Mesothelial cell of epicardium (in vitro differentiated cells): ENCODE measurements at regions not wholly inside any gene's neighbourhood (a gene's known extent, or its start where the extent isn't known, plus 50 kb on each side); places are given as distances from the start of the nearest gene placed in this dataset.

Experiments used
- DNase-seq, 2 experiments: peaks; one replicate each; pipeline ENCODE4 v3.0.0; 2021; ENCODE audit warnings: low spot score in 2 of 2; ENCODE audit not compliant: unreplicated experiment in 2 of 2
- H3K27ac Mint-ChIP-seq: 2 replicates; pipeline ENCODE4 v1.8.0; 2021; ENCODE audit warnings: mixed read lengths
- H3K27me3 Mint-ChIP-seq: 2 replicates; pipeline ENCODE4 v1.8.0; 2021; ENCODE audit warnings: low read depth, mixed read lengths
- H3K36me3 Mint-ChIP-seq: 2 replicates; pipeline ENCODE4 v1.8.0; 2021; ENCODE audit warnings: mixed read lengths
- H3K4me1 Mint-ChIP-seq: 2 replicates; pipeline ENCODE4 v1.8.0; 2021; ENCODE audit warnings: mixed read lengths
- H3K4me3 Mint-ChIP-seq: 2 replicates; pipeline ENCODE4 v1.8.0; 2021; ENCODE audit warnings: mild to moderate bottlenecking, moderate library complexity, mixed read lengths
- H3K9me3 Mint-ChIP-seq: 2 replicates; pipeline ENCODE4 v1.8.0; 2021; ENCODE audit warnings: mixed read lengths
- TF ChIP-seq, protein P1 (sequence below): fragments of 200-600 bp; sonication (generic); IDR thresholded peaks from one replicate; pipeline ENCODE4 v1.5.0; 2021; ENCODE audit warnings: antibody characterized with exemption; ENCODE audit not compliant: unreplicated experiment

DNA sequence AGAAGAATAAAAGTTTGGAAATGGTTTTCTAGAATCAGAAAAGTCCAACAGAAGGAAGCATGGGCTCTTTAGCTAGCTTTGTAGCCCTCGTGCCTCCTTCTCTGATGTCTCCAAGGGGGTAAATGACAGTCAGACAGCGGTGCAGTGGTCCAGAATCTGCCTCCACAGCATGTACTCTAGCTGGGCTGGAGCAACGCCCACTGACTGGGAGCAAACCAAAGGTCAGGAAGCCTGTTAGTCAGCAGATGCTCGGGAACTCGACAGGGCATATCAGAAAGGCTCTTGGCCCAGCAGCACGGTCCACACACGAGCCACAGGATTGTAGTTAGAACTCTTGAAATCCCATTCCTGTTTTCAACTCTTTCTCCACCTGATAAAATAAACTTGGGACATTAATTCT lies 164.3 kb downstream of the GRIN2B start:
- TF ChIP-seq, protein P1, sequence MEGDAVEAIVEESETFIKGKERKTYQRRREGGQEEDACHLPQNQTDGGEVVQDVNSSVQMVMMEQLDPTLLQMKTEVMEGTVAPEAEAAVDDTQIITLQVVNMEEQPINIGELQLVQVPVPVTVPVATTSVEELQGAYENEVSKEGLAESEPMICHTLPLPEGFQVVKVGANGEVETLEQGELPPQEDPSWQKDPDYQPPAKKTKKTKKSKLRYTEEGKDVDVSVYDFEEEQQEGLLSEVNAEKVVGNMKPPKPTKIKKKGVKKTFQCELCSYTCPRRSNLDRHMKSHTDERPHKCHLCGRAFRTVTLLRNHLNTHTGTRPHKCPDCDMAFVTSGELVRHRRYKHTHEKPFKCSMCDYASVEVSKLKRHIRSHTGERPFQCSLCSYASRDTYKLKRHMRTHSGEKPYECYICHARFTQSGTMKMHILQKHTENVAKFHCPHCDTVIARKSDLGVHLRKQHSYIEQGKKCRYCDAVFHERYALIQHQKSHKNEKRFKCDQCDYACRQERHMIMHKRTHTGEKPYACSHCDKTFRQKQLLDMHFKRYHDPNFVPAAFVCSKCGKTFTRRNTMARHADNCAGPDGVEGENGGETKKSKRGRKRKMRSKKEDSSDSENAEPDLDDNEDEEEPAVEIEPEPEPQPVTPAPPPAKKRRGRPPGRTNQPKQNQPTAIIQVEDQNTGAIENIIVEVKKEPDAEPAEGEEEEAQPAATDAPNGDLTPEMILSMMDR: no peak
- no peaks in the 10 kb centered on the region for H3K36me3 Mint-ChIP-seq
- H3K9me3 Mint-ChIP-seq: no peaks in the 10 kb centered on the region
- H3K27me3 Mint-ChIP-seq: peaks cover 38% of the 10 kb centered on the region
- no peak overlapping the region for H3K27ac Mint-ChIP-seq
- no peak overlapping the region for H3K4me3 Mint-ChIP-seq
- no peak for DNase-seq
- H3K4me1 Mint-ChIP-seq: no peaks in the 10 kb centered on the region

DNA sequence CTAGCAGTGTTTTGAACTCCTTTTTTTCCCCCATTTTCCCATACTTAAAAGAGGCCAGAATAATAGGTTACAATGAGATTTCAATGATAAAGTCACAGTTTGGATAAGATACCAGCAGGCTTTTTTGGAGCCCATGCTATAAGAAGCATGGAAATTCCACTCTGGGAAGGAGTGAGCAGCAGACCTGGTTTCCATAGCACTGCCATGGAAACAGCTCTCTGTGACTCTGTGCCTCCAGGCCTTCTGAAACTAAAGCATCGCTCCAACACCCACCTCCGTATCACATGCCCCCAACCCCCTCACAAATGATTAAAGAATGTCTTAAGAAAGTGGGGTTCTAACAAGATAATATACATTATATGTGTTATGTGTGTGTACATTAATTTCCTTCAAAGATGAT lies 165.0 kb downstream of the GRIN2B start:
- Mint-ChIP-seq H3K27ac (no peak overlapping the region), H3K4me1 (no peaks in the 10 kb centered on the region), H3K36me3 (no peaks in the 10 kb centered on the region), H3K4me3 (no peak overlapping the region), H3K9me3 (no peaks in the 10 kb centered on the region), H3K27me3 (peaks cover 31% of the 10 kb centered on the region)
- no peak for DNase-seq
- TF ChIP-seq, protein P1: no peak

DNA sequence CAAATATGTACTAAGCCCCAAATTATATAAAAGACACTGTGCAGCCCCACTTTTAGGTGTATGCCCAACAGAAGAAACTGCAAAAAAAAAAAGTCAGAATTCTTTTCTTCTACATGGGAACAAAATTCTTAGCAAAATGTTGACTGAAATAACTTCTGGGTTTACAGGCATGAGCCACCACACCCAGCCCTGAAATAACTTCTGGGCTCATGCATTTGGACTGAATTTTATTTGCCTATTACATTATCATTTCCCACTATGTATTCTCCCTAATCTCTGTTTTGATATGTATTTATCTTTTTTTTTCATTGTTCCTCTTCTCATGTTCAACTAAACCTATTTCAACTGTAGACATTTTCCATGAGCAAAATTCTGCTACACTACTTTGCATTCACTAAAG lies 169.2 kb downstream of the GRIN2B start:
- Mint-ChIP-seq H3K4me1 (no peaks in the 10 kb centered on the region), H3K4me3 (no peak overlapping the region), H3K27ac (no peak overlapping the region), H3K9me3 (no peaks in the 10 kb centered on the region), H3K36me3 (no peaks in the 10 kb centered on the region), H3K27me3 (peaks cover 16% of the 10 kb centered on the region)
- no peak for DNase-seq
- TF ChIP-seq, protein P1: no peak

DNA sequence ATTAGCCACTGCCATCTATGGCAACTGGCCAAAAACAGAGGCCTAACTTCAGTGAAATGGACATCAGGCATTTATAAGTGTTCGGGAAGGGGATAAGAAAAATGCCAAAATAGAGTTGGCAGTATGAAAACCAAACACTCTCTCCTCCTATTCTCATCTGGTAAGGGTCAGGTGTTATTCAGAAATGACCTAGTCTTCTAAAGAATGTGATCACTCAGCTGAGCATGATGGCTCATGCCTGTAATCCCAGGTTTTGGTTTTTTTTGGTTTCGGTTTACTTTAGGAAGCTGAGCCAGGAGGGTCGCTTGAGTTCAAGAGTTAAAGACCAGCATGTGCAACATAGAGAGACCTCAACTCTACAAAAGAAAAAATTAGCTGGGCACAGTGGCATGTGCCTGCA lies 170.3 kb downstream of the GRIN2B start:
- H3K36me3 Mint-ChIP-seq: no peaks in the 10 kb centered on the region
- H3K27ac Mint-ChIP-seq: no peak overlapping the region
- TF ChIP-seq, protein P1: no peak
- H3K9me3 Mint-ChIP-seq: no peaks in the 10 kb centered on the region
- no peak overlapping the region for H3K4me3 Mint-ChIP-seq
- H3K27me3 Mint-ChIP-seq: peaks cover 16% of the 10 kb centered on the region
- H3K4me1 Mint-ChIP-seq: no peaks in the 10 kb centered on the region
- no peak for DNase-seq

DNA sequence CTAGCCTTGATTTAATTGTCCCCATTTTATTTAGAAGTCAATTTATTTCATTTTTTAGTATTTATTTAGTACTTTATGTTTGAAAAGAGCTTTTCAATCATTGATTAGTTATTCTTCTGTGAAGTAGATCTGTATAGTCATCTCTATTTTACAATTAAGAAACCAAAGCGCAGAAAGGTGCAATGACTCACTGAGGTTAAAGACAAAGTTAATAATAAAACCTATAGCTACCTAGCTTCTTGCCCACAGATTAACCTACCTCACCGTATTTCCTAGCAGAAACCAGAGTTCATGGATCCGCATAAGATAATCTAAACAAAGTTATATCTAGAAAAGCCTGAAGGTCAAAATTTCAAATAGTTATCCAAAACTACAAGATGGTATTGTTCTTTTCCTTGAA lies 176.4 kb downstream of the GRIN2B start:
- Mint-ChIP-seq H3K27ac (no peak overlapping the region), H3K4me1 (no peaks in the 10 kb centered on the region), H3K9me3 (no peaks in the 10 kb centered on the region), H3K4me3 (no peak overlapping the region), H3K27me3 (peaks cover 30% of the 10 kb centered on the region), H3K36me3 (no peaks in the 10 kb centered on the region)
- no peak for DNase-seq
- TF ChIP-seq, protein P1: no peak

DNA sequence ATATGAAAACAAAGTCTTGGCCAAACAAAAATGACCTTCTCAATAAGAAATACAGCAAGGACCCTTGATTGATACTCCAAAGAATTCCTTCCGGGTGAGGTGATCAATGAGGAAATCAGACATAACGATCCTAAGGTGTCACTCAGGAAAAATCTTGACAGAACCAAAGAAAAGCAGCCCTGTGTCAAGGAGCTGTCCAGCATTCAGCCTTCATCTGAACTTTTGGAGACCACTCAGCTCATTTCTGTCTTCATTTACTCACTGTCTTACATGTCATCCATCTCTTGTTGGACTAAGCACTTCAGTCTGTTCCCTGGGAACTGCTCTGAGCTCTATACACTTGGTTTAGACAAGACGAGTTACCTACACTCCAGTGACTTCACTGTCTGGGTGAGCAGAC lies 179.9 kb downstream of the GRIN2B start:
- H3K36me3 Mint-ChIP-seq: no peaks in the 10 kb centered on the region
- TF ChIP-seq, protein P1: no peak
- peaks cover 42% of the 10 kb centered on the region for H3K27me3 Mint-ChIP-seq
- no peak overlapping the region for H3K4me3 Mint-ChIP-seq
- no peak for DNase-seq
- no peaks in the 10 kb centered on the region for H3K9me3 Mint-ChIP-seq
- no peak overlapping the region for H3K27ac Mint-ChIP-seq
- H3K4me1 Mint-ChIP-seq: no peaks in the 10 kb centered on the region
